Mammary epithelial cell (primary cell): ENCODE measurements at regions not wholly inside any gene's neighbourhood (a gene's known extent, or its start where the extent isn't known, plus 50 kb on each side); places are given as distances from the start of the nearest gene placed in this dataset.

Source experiments
- CTCF ChIP-seq, 2 donors: IDR thresholded peaks in 1 of 2; conservative IDR thresholded peaks in 1 of 2; 2 replicates each; pipeline ENCODE4 v1.5.1; 2011 to 2012; ENCODE audit warnings: inconsistent platforms in 2 of 2, low read length in 2 of 2, mild to moderate bottlenecking in 2 of 2, control low read depth in 1 of 2, low read depth in 1 of 2; ENCODE audit not compliant: insufficient read depth in 1 of 2; ENCODE audit errors: extremely low read depth in 1 of 2
- EZH2 ChIP-seq: IDR thresholded peaks from 2 replicates; pipeline ENCODE4 v1.6.1; 2012; ENCODE audit warnings: low read length, inconsistent platforms, borderline replicate concordance

- no peak for TF ChIP-seq CTCF (conservative IDR thresholded peaks at IDR 0.05 in 1 of 2, IDR thresholded peaks at IDR 0.05 in 1 of 2; ENCODE audit: extremely low read depth in 1 of 2, insufficient read depth in 1 of 2, low read depth in 1 of 2, low read length in 2 of 2)
- TF ChIP-seq EZH2, result no peak
Observed at GRCh38 chr2:47636596-47637264, 65.9 kb upstream of the KCNK12 start.
